ENCODE measurements at regions not wholly inside any gene's neighbourhood (a gene's known extent, or its start where the extent isn't known, plus 50 kb on each side); places are given as distances from the start of the nearest gene placed in this dataset.

- intact Hi-C loops (cut with micrococcal nuclease) = no loop called here
These were observed 1331.2 kb upstream of the GBE1 start for GRCh38 chr3:83092521-83093221.

GRCh38 chr3:83076041-83076440 lies 1314.6 kb upstream of the GBE1 start:
- intact Hi-C loops (cut with micrococcal nuclease) = no loop called here

- intact Hi-C loops (cut with micrococcal nuclease) = no loop called here
These were observed 1313.0 kb upstream of the GBE1 start for GRCh38 chr3:83074485-83074884.

- intact Hi-C loops (cut with micrococcal nuclease) = no loop called here
These were observed 1304.5 kb upstream of the GBE1 start for GRCh38 chr3:83065851-83066460.

- intact Hi-C loops (cut with micrococcal nuclease) = no loop called here
These were observed 1302.0 kb upstream of the GBE1 start for GRCh38 chr3:83063446-83063845.

- intact Hi-C loops (cut with micrococcal nuclease) = no loop called here
These were observed 1287.1 kb upstream of the GBE1 start for GRCh38 chr3:83048556-83048955.

DNA sequence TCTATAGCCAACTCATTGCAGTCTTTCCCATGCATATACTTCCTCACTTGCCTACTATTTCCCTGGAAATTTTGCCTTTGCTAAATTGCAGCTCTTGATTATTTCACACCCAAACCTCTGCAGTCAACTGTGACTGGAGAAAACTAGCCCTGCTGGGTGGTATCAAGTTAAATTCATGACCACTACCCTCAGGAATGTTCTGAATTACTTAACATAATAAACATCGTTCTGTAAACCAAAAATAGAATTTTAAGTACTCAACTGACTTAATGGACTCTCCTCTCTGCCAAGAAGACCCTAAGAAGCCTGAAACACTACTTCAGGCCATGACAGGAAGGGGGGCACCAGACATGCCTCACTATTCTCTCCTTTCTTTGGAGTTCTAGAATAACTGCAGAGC lies 1278.0 kb upstream of the GBE1 start:
- intact Hi-C loops (cut with micrococcal nuclease) = no loop called here

DNA sequence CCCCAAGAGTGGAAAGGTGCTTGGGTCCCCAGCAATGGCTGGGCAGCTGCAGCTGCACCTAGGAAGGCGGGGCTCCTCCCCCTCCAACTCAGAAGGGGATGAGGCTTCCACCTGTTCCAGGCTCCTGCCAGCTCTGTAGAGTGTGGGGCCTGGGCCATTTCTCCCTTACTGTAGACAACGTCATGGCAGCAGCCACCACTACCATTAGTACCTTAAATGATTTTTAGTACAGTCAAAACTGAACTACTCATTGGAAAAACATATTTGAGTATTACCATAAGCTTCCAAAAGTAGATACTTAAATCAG lies 1274.2 kb upstream of the GBE1 start:
- intact Hi-C loops (cut with micrococcal nuclease) = no loop called here

DNA sequence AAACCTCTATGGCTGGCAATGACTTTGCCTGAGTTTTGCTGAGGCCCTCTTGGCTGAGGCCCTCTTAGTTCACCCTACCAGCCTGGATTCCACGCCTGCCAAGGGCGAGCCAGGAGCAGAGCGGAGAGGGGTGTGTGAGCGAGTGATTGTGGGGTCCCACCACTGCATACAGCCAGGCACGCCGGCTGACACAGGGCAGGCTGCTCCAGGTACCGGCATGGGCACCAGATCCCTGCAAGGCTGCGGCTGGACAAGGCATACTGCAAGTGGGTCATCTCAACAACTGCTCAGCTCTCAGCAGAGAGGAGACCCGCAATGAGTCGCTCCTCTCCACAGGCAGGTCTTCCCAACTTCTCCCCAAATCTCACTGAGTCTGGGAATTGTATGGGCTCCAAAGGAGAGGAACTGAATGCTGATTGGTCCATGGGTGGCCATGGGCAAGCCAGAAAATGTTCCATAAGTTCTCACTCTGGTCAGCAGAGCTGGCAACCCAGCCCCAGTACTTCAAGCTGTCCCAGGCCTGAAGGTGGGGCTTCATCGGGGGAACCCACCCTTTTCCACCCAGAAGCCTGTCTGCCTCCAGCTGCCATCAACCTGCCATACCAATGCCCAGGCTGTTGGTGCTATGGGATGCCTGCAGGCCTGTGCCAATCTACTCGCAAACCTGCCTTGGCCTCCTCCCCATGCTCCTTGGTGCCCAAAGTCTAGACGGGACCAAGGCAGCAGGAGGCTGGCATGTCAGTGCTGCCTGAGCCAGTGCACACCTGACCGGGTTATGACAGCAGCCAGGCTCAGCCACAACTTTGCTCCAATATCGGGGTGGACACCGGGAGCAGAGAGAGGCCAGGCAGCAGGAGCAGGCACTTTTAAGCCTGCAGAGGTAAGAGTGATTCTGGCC lies 1273.6 kb upstream of the GBE1 start:
- intact Hi-C loops (cut with micrococcal nuclease) = no loop called here

- intact Hi-C loops (cut with micrococcal nuclease) = no loop called here
These were observed 1271.7 kb upstream of the GBE1 start for GRCh38 chr3:83033133-83033532.

DNA sequence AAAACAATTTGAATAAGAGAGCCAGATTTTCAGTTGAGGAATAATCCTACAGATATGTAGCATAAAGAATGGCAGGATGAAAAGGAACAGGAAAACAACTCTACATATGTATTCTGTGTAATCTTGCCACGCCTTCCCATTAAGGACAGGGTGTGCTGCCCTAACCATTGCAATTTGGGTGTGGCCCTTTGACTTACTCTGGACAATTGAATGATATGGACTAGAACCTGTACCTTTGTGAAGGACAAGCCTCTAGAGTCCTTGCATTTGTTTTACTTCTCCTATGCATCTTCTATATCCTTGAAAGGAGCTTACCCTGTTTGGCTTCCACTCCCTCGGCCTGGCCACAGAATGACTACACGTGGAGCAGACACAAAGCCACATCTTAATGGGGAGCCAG lies 1261.6 kb upstream of the GBE1 start:
- intact Hi-C loops (cut with micrococcal nuclease) = no loop called here

DNA sequence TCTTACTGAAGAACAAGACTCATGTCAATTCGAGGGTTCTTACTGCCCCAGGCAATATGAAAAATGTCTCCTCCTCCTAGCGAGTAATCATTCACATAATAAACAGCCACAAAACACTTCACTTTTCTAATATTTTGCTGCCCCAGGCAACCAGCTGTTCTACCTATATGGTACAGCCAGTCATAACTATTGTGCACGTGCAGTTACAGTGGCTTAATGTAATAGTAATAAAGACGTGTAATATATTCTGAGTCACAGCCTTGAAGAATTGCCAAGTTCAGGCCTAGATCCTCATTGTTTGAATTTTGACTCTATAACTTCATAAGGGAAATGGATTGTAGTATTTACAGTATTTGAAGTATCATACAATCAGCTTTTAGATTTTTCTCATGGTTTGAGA lies 1250.0 kb upstream of the GBE1 start:
- intact Hi-C loops (cut with micrococcal nuclease) = no loop called here

GRCh38 chr3:83003917-83004316 lies 1242.5 kb upstream of the GBE1 start:
- intact Hi-C loops (cut with micrococcal nuclease) = no loop called here

GRCh38 chr3:83002869-83003445 lies 1241.5 kb upstream of the GBE1 start:
- intact Hi-C loops (cut with micrococcal nuclease) = no loop called here

GRCh38 chr3:82999777-83000176 lies 1238.3 kb upstream of the GBE1 start:
- intact Hi-C loops (cut with micrococcal nuclease) = no loop called here

DNA sequence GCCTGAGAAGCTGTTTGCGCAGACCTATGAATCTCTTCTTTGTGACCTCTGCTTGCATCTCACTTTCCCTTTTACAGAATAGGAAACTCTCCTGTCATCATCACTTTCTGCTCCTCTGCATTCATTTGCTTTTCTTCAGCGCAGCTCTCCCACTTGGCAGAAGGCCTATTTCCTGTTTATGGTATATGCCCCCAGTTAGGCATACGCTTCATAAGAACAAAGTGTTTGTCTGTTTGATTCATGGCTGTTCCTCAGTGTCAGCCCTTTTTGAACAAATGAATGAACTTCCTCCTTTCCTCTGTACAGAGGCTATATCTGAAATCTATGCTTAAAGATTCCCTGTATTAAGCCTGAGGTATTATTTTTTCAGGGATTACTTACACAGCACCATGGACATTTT lies 1216.9 kb upstream of the GBE1 start:
- intact Hi-C loops (cut with micrococcal nuclease) = no loop called here

DNA sequence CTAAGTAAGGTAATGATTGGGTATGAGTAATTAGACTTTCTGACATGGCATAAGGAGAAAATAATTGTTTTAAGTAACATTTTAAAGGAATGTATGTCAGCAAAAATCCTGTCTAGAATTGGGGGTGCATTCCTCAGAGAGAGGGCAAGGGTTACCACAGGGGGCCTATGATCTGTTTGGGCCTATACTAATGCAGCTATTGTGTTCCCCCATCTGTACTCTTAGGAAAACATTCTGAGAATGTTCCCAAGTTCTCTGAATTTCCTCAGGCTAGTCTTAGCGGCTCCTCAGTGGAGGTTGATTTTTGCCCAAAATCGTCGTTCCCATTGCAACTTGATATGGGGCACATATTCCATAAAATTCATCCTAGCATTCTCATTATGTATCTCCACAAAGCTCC lies 1216.4 kb upstream of the GBE1 start:
- intact Hi-C loops (cut with micrococcal nuclease) = no loop called here

DNA sequence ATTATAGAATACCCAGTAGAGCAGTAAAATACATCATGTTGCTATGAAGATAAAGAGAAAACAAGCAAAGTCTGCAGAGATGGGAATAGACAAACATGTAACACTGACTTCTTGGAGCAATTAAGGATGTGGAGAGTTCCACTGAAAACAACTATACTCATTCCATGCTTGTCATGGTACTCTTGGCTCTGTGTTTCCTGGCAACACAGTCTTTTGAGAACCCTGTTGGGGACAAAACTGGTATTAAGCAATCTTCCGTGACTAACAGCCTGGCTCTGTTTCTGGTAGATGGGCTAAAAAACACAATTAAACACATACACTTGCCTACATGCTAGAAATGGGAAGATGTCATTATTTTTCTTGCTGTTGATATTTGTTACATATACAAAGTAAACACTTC lies 1212.3 kb upstream of the GBE1 start:
- intact Hi-C loops (cut with micrococcal nuclease) = no loop called here

DNA sequence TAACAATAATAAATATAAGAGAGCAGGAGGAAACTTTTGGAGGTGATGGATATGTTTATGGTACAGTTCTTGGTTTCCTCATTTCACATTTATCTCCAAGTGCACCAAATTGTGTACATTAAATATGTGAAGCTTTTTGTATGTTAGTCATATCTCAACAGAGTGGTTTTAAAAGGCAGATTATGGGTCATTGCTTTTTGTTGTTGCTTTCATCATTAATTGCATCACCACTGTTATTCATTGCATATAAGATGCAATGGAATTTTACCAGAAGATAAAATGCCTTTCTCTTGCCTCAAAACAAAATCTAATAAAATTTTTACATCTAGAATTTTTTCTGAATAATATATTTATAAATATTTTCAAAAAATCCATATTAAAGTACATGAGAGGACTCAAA lies 1198.9 kb upstream of the GBE1 start:
- intact Hi-C loops (cut with micrococcal nuclease) = no loop called here

GRCh38 chr3:82957696-82958095 lies 1196.3 kb upstream of the GBE1 start:
- intact Hi-C loops (cut with micrococcal nuclease) = no loop called here

DNA sequence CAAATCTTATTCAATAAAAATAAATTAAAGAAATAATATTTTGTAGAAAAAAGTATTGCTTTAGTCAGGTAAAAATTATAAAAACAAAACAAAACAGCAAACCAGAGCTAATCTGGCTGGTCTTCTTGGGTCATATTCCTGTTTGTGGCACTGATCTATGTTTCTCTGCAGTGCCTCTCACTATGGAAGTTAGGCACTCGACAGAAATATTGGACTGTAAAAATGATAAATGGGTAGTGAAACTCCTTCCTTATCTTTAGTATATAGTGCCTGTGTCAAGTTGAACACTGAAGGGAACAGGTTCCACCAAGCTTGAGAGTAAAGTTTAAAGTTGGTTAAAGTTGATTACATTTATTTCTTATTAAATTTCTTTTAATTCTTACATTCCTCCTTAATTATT lies 1195.6 kb upstream of the GBE1 start:
- intact Hi-C loops (cut with micrococcal nuclease) = no loop called here

- intact Hi-C loops (cut with micrococcal nuclease) = no loop called here
These were observed 1193.0 kb upstream of the GBE1 start for GRCh38 chr3:82954486-82954885.

Data from T-helper 2 cell treated with Interferon-gamma antibody and Interleukin-4, amounts not matched to agents 100 ng/mL and 5 ng/mL, for 36 hours (primary cell).